ENCODE measurements at regions not wholly inside any gene's neighbourhood (a gene's known extent, or its start where the extent isn't known, plus 50 kb on each side); places are given as distances from the start of the nearest gene placed in this dataset.

GRCh38 chr6:166803471-166803870 lies 152.9 kb downstream of the RNASET2 start:
- H3K27ac ChIP-seq (ENCODE audit: insufficient read depth, low read depth, low read length): no peak overlapping the region
- H4K20me1 ChIP-seq (replicated peaks; ENCODE audit: control insufficient read depth, extremely low read depth, insufficient read depth, low read length): no peaks in the 10 kb centered on the region
- no peak overlapping the region for H2AFZ ChIP-seq (ENCODE audit: low read depth, low read length)
- POLR2A ChIA-PET: no interaction called here
- BruUV-seq (replicated peaks): no TSS peak
- H3K4me2 ChIP-seq (ENCODE audit: insufficient read depth, low read length): no peak overlapping the region
- no peak for FAIRE-seq
- no peak for TF ChIP-seq EZH2 (IDR thresholded peaks at IDR 0.05; ENCODE audit: borderline replicate concordance, low read depth, low read length, severe bottlenecking)
- TF ChIP-seq MYC (IDR thresholded peaks at IDR 0.05; ENCODE audit: low read depth, low read length): no peak
- TF ChIP-seq MAX (IDR thresholded peaks at IDR 0.05; ENCODE audit: insufficient read depth, insufficient read length): no peak
- no peak for TF ChIP-seq POLR2A (IDR thresholded peaks at IDR 0.05; ENCODE audit: low read depth, low read length)
- TF ChIP-seq FOS (IDR thresholded peaks at IDR 0.05; ENCODE audit: borderline replicate concordance, insufficient read depth, low read length): no peak
- TF ChIP-seq JUN (IDR thresholded peaks at IDR 0.05; ENCODE audit: borderline replicate concordance, insufficient read depth, insufficient read length, low read depth): no peak
- no peak for TF ChIP-seq CTCF (IDR thresholded peaks at IDR 0.05; ENCODE audit: extremely low read depth in 1 of 2, insufficient read depth in 1 of 2, low read depth in 1 of 2, low read length in 2 of 2)
- TF ChIP-seq GATA2 (IDR thresholded peaks at IDR 0.05; ENCODE audit: insufficient read depth, insufficient read length, low read depth, low read length): no peak
- TF ChIP-seq POLR2AphosphoS5 (IDR thresholded peaks at IDR 0.05; ENCODE audit: insufficient read depth, low read depth, low read length): no peak
- no peak overlapping the region for H3K4me3 ChIP-seq (replicated peaks in 1 of 3; ENCODE audit: insufficient read depth in 1 of 3, low read depth in 1 of 3, low read length in 3 of 3)
- H3K9me1 ChIP-seq (replicated peaks; ENCODE audit: control insufficient read depth, extremely low read depth, insufficient read depth, low read length): no peaks in the 10 kb centered on the region
- no peaks in the 10 kb centered on the region for H3K79me2 ChIP-seq (ENCODE audit: control insufficient read depth, insufficient read depth, low read length)
- H3K27me3 ChIP-seq (ENCODE audit: control insufficient read depth in 2 of 2, insufficient read depth in 2 of 2, low read length in 2 of 2): no peaks in the 10 kb centered on the region
- H3K36me3 ChIP-seq (ENCODE audit: control insufficient read depth in 2 of 2, extremely low read depth in 1 of 2, insufficient read depth in 2 of 2, low read length in 2 of 2): no peaks in the 10 kb centered on the region
- intact Hi-C loops (cut with micrococcal nuclease) (no loop called here), dilution Hi-C loops (cut with MboI; ENCODE audit: extremely low pct_ligation_motif_present, low sequenced_read_pairs) (no loop called here)
- H3K9me3 ChIP-seq (replicated peaks; ENCODE audit: control insufficient read depth, insufficient read depth, low read length): no peaks in the 10 kb centered on the region
- H3K9ac ChIP-seq (replicated peaks; ENCODE audit: extremely low read depth, insufficient read depth, low read length): no peak overlapping the region
- H3K4me1 ChIP-seq (ENCODE audit: control insufficient read depth, extremely low read depth, insufficient read depth, low read length): no peaks in the 10 kb centered on the region
- CTCF ChIA-PET: no interaction called here
- DNase-seq (ENCODE audit: low read depth, low spot score): no peak

Measured in endothelial cell of umbilical vein (primary cell).